Activated T-cell treated with anti-CD3 and anti-CD28 coated beads, Interleukin-2, amount 50 U/mL, for 72 hours (primary cell): ENCODE measurements at regions not wholly inside any gene's neighbourhood (a gene's known extent, or its start where the extent isn't known, plus 50 kb on each side); places are given as distances from the start of the nearest gene placed in this dataset.

Experiments used
- ATAC-seq, 2 donors: fragments of 150-1000 bp; cut with Tn5 transposase; replicated peaks in 1 of 2; 2 replicates each; pipeline ENCODE4 v1.10.0; 2021; ENCODE audit warnings: moderate library complexity in 2 of 2, mild to moderate bottlenecking in 1 of 2
- DNase-seq, 2 donors: peaks; one replicate each; pipeline ENCODE4 v3.0.0; 2021 to 2022; ENCODE audit warnings: mixed read lengths in 1 of 2
- H3K27ac Mint-ChIP-seq: one replicate; pipeline ENCODE4 v1.8.0; 2022; ENCODE audit warnings: mild to moderate bottlenecking, moderate library complexity, mixed read lengths
- H3K27me3 Mint-ChIP-seq: one replicate; pipeline ENCODE4 v1.8.0; 2022; ENCODE audit warnings: low read depth, mixed read lengths
- H3K36me3 Mint-ChIP-seq, 2 donors: one replicate each; pipeline ENCODE4 v1.8.0; 2022; ENCODE audit warnings: mixed read lengths in 2 of 2, mild to moderate bottlenecking in 1 of 2; ENCODE audit not compliant: insufficient read depth in 2 of 2
- H3K4me1 Mint-ChIP-seq: one replicate; pipeline ENCODE4 v1.8.0; 2022; ENCODE audit warnings: low read depth, mixed read lengths
- H3K4me3 Mint-ChIP-seq, 2 donors: one replicate each; pipeline ENCODE4 v1.8.0; 2022; ENCODE audit warnings: mild to moderate bottlenecking in 2 of 2, mixed read lengths in 2 of 2, moderate library complexity in 2 of 2
- H3K9me3 Mint-ChIP-seq, 2 donors: one replicate each; pipeline ENCODE4 v1.8.0; 2022; ENCODE audit warnings: mixed read lengths in 2 of 2

DNA sequence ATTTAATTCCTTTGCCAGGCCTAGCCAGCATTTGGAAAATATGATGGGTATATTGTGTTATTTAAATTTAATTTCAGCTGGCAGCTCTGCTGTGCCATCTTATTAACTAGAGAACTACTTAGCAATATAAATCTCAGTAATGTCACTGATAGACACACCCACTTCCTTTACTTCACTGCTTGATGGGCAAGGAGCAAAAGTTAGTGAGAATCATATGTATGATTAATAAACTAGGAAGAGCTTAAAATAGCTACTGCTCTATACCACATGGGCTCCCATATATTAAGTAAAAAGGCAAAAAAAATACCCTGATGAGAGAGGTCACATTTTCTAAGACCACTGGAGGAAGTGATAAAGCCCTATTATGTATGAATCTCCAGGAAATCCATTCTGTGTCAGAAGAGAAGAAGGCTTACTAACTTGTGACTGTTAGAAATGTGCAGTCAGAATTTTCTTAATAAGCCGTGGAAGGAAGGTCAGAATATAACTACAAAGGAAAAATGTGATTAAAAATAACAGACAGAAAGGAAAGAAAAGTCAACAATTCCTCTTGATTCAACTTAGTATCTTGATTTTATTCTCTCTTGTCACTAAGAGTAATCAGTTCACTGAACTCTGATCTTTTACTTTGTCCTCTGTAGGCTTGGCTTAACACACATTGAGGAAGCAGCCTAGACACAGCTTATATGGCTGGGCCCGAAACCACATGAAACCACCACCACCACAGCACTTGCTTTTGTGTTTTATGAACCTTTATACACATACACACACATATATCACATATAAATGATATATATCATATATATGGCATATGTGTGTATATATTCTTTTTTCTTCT is 1233.9 kb upstream of the ALCAM start:
- ATAC-seq: no peak
- no peaks in the 10 kb centered on the region for H3K36me3 Mint-ChIP-seq
- no peaks in the 10 kb centered on the region for H3K4me1 Mint-ChIP-seq

DNA sequence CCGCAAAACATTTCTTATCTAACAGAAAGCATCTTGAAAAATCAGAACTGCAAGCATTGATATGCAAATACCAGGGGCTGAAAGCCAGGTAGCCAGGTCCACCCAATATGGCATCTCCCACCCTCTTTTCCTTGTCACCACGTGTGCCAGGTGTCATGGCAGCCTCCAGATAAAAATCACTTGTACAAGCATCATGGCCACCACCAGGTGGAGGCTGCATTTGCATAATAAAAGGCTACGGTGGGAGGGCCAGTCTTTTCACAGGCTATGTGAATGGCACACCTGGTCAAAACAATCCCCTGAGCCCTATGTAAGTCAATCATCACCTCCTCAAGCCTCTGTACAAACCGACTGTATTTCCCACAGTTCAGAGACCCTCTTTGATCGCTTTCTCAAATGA is 1233.1 kb upstream of the ALCAM start:
- Mint-ChIP-seq H3K9me3 (peaks cover 2 to 6% of the 10 kb centered on the region in 2 donors), H3K36me3 (no peaks in the 10 kb centered on the region), H3K27me3 (no peaks in the 10 kb centered on the region), H3K4me3 (no peak overlapping the region), H3K27ac (no peak overlapping the region), H3K4me1 (no peaks in the 10 kb centered on the region)
- DNase-seq (no peak), ATAC-seq (no peak)

More for the DNA sequence above, 1233.9 kb upstream of the ALCAM start:
- Mint-ChIP-seq H3K9me3 (peaks cover 2 to 6% of the 10 kb centered on the region in 2 donors), H3K4me3 (no peak overlapping the region), H3K27ac (no peak overlapping the region), H3K27me3 (no peaks in the 10 kb centered on the region)
- no peak for DNase-seq

DNA sequence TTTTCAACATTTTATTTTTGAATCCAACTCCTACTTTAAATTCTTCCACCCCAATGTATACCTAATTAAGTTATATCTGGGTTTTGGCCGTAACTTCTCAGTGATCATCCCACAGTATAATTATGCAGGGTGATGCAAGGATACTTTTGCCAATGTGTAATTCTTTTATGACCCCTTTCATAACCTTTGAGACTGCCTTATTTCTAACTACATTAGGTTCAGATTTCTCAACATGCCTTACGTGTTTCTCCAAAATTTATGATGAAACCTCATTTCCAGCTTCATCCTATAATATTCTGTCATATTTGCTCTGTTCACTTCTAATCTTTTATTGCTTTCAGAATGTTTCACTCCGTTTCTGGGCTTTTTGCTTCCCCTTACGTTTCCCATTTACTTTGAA is 1229.6 kb upstream of the ALCAM start:
- no peaks in the 10 kb centered on the region for H3K4me1 Mint-ChIP-seq
- no peak overlapping the region for H3K27ac Mint-ChIP-seq
- H3K36me3 Mint-ChIP-seq: no peaks in the 10 kb centered on the region
- ATAC-seq: no peak
- DNase-seq: no peak
- no peaks in the 10 kb centered on the region for H3K27me3 Mint-ChIP-seq
- H3K9me3 Mint-ChIP-seq: peaks cover 0 to 2% of the 10 kb centered on the region in 2 donors
- H3K4me3 Mint-ChIP-seq: no peak overlapping the region

DNA sequence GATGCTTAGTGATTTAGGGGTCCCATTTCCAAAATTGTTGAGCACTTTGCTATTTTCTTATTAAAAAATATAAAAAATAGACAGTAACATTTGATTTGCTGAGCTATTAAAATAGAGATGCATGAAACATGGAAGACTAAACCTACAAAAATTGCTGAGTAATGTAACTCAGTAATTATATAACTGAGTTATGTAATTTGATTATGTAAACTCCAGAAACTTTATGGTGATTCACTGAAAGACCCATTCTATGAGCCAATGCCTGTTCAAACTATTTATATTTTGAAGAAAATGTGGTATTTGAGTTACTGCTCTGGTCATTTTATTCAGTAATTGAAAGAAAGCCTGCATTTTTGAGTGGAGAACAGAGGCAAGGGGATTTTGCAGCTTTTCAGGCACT is 1221.5 kb upstream of the ALCAM start:
- Mint-ChIP-seq H3K27ac (no peak overlapping the region), H3K36me3 (no peaks in the 10 kb centered on the region), H3K9me3 (no peaks in the 10 kb centered on the region), H3K27me3 (no peaks in the 10 kb centered on the region), H3K4me1 (no peaks in the 10 kb centered on the region), H3K4me3 (no peak overlapping the region)
- ATAC-seq (no peak), DNase-seq (no peak)

DNA sequence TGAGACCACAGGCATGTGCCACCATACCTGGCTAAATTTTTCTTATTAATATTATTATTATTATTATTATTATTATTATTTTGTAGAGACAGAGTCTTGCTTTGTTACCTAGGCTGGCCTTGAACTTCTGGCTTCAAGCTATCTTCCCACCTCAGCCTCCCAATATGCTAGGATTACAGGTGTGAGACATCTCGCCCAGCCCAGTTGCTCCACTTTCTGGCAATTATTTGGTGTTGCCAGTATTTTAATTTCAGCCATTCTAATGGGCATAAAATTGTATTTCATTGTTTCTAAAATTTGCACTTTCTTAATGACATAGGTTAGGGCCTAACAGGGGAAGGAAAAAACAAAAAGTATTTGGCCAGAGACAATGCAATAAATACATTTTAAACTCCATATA is 1217.6 kb upstream of the ALCAM start:
- Mint-ChIP-seq H3K27me3 (no peaks in the 10 kb centered on the region), H3K9me3 (no peaks in the 10 kb centered on the region), H3K4me1 (no peaks in the 10 kb centered on the region), H3K27ac (no peak overlapping the region), H3K4me3 (no peak overlapping the region), H3K36me3 (no peaks in the 10 kb centered on the region)
- DNase-seq (no peak), ATAC-seq (no peak)

DNA sequence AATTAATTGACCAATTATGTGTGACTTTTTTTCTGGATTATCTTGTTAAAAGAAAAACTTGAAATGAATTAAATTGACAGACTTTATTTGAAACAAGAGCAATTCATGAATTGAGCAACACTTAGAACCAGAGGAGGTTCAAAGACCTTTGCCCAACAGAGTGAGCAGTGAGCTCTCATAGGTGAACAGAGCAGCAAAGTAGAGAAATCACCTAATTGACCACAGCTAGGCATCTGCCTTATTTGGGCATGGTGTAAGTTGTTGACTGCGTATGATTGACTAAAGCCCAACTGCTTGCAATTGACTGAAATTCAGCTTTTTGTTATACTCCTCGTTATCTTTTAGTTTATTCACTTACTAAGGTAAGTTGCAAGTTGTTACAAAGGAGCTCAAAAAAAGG is 1216.0 kb upstream of the ALCAM start:
- ATAC-seq (no peak), DNase-seq (no peak)
- H3K4me3 Mint-ChIP-seq: no peak overlapping the region
- no peaks in the 10 kb centered on the region for H3K4me1 Mint-ChIP-seq
- H3K36me3 Mint-ChIP-seq: no peaks in the 10 kb centered on the region
- H3K27ac Mint-ChIP-seq: no peak overlapping the region
- H3K9me3 Mint-ChIP-seq: no peaks in the 10 kb centered on the region
- H3K27me3 Mint-ChIP-seq: no peaks in the 10 kb centered on the region

DNA sequence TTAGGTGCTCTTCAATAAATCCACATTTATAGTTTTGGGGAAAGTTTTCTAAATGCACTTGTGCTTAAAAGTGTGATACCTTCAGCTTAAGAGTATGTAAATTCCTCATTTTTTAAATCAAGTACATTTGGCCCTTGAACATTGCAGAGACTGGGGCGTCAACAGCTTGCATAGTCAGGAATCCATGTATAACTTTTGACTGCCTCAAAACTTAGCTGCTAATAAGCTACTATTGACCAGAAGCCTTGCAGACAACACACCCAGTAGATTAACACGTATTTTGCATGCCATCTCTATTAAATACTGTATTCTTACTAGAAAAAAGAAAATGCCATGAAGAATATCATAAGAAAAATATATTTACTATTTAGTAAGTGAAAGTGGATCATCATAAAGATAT is 1211.8 kb upstream of the ALCAM start:
- ATAC-seq (no peak), DNase-seq (no peak)
- Mint-ChIP-seq H3K27ac (no peak overlapping the region), H3K4me1 (no peaks in the 10 kb centered on the region), H3K4me3 (no peak overlapping the region), H3K36me3 (no peaks in the 10 kb centered on the region), H3K27me3 (no peaks in the 10 kb centered on the region), H3K9me3 (peaks cover 0 to 5% of the 10 kb centered on the region in 2 donors)

DNA sequence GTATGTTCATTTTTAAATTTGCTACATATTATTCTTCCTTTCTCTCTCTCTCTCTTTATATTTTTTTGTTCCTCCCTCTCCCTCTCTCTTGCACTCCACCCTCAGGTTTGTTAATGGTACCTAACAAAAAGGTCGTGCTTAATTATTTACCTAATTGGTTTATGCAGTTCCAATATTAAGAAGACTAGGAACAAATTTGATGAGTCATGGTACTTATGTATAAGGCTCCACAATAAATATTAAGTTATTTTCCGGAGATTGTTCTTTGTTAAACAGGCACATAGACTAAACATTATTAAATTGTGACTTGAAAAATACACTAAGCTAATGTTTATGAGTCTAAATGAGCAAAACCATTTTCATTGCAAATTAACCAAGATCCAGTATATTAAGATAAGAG is 1200.8 kb upstream of the ALCAM start:
- Mint-ChIP-seq H3K4me3 (no peak overlapping the region), H3K9me3 (peaks cover 7 to 10% of the 10 kb centered on the region in 2 donors), H3K27ac (no peak overlapping the region)

DNA sequence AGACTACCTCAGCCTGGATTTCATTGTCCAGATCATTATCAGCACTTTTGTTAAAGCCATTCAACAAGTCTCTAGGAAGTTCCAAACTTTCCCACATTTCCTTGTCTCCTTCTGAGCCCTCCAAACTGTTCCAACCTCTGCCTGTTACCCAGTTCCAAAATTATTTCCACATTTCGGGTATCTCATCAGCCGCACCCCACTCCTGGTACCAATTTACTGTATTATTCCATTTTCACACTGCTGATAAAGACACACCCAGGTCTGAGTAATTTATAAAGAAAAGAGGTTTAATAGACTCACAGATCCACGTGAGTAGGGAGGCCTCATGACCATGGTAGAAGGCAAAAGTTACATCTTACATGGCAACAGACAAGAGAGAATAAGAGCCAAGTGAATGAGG is 1198.3 kb upstream of the ALCAM start:
- no peak for ATAC-seq
- H3K9me3 Mint-ChIP-seq: peaks cover 7 to 10% of the 10 kb centered on the region in 2 donors
- H3K36me3 Mint-ChIP-seq: peaks cover 0 to 2% of the 10 kb centered on the region in 2 donors
- no peak overlapping the region for H3K27ac Mint-ChIP-seq
- H3K27me3 Mint-ChIP-seq: no peaks in the 10 kb centered on the region
- DNase-seq: no peak
- no peak overlapping the region for H3K4me3 Mint-ChIP-seq
- H3K4me1 Mint-ChIP-seq: no peaks in the 10 kb centered on the region

More for the DNA sequence above, 1200.8 kb upstream of the ALCAM start:
- DNase-seq (no peak), ATAC-seq (no peak)
- H3K27me3 Mint-ChIP-seq: no peaks in the 10 kb centered on the region
- peaks cover 0 to 2% of the 10 kb centered on the region in 2 donors for H3K36me3 Mint-ChIP-seq
- H3K4me1 Mint-ChIP-seq: no peaks in the 10 kb centered on the region

DNA sequence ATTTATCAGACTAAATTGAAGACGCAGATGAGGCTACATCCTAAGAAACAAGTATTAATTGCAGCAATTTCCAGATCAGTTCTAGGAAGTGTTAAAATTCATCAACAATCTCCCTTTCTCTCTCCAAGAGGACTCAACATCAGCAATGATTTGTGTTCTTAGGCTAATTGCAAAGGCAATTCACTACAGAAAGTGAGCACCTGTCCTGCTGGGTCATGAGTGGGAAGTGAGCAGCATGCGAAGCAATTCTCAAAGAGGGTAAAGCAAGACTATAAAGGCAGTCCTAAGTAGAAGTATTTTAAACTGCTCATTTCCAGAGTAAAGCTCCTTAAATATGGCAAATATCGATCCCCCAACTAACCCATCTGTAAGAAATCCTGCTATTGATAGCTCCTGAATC is 1191.0 kb upstream of the ALCAM start:
- Mint-ChIP-seq H3K27me3 (no peaks in the 10 kb centered on the region), H3K27ac (no peak overlapping the region), H3K4me3 (no peak overlapping the region), H3K9me3 (no peaks in the 10 kb centered on the region), H3K36me3 (no peaks in the 10 kb centered on the region), H3K4me1 (no peaks in the 10 kb centered on the region)
- no peak for ATAC-seq
- DNase-seq: no peak

DNA sequence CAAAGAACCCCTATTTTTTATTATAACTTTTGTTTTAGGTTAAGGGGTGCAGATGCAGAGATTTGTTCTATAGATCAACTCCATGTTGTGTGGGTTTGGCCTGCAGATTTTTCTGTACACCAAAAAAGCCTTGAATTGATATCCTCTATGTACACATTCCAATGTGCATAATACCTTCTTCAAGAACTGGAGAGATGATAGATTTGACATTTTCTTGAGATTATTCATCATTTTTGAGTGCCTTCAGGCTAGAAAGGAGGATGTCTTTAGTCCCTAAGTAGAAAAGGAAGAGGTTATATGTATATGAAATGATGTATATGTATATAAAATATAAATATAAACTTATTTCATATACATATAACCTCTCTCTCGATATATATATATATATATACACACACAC is 1190.0 kb upstream of the ALCAM start:
- Mint-ChIP-seq H3K4me1 (no peaks in the 10 kb centered on the region), H3K36me3 (no peaks in the 10 kb centered on the region), H3K27me3 (no peaks in the 10 kb centered on the region), H3K4me3 (no peak overlapping the region), H3K9me3 (no peaks in the 10 kb centered on the region), H3K27ac (no peak overlapping the region)
- ATAC-seq (no peak), DNase-seq (no peak)

DNA sequence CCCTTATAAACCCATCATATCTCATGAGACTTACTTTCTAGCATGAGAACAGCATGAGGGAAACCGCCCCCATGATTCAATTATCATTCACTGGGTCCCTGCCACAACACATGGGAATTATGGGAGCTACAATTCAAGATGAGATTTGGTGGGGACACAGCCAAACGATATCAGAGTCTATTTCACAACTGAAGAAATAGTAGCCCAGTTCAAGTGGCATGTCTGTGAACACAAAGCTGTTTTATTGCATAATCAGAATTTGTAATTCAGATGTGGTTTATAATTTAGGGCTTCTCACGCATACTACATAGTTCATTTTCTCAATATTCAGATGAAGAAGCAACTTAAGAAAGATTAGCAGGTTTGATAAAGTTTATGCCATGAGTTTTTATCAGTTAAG is 1188.0 kb upstream of the ALCAM start:
- Mint-ChIP-seq H3K27me3 (no peaks in the 10 kb centered on the region), H3K9me3 (no peaks in the 10 kb centered on the region), H3K4me1 (no peaks in the 10 kb centered on the region), H3K36me3 (no peaks in the 10 kb centered on the region), H3K27ac (no peak overlapping the region), H3K4me3 (no peak overlapping the region)
- DNase-seq: no peak
- no peak for ATAC-seq

DNA sequence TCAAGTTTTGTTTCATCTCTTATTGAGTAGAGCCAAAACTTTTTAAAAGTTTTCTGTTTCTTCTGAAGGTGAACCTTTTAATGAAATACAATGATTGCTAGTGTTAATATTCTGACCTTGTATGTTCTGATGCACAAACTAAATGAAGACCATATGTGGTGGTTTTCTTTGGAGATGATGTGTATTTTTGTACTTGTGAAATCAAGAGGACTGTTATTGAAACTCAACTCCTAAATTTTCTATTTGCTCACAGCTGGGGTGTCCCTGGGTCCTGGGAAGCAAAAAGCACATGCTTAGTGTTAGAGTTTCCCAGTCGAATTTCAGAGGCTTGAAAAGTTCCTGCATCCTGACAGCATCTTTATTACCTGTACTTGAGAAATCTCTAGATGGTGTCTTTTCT is 1185.8 kb upstream of the ALCAM start:
- DNase-seq (no peak), ATAC-seq (no peak)
- H3K9me3 Mint-ChIP-seq: no peaks in the 10 kb centered on the region
- no peaks in the 10 kb centered on the region for H3K27me3 Mint-ChIP-seq
- H3K36me3 Mint-ChIP-seq: no peaks in the 10 kb centered on the region
- no peaks in the 10 kb centered on the region for H3K4me1 Mint-ChIP-seq
- H3K4me3 Mint-ChIP-seq: no peak overlapping the region
- H3K27ac Mint-ChIP-seq: no peak overlapping the region

DNA sequence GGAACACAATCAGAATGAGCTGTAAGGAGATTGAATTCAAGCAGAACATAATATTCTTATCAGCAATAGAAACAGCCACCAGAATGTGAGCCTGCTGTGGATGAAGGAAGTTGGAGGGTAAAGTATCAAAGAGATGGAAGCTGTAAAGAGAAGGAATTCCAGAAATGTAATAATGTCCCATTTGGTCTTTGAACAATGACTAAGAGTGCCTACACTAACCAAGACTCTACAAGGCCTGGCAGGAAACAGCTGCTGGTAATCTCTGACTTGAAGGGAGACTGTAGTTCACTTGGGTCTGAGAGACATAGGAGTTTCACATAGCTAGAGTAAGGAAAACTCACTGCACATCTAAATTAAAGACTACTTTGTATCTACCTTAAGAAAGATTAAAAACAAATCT is 1176.0 kb upstream of the ALCAM start:
- Mint-ChIP-seq H3K4me3 (no peak overlapping the region), H3K4me1 (no peaks in the 10 kb centered on the region), H3K27me3 (no peaks in the 10 kb centered on the region), H3K27ac (no peak overlapping the region), H3K36me3 (no peaks in the 10 kb centered on the region), H3K9me3 (no peaks in the 10 kb centered on the region)
- DNase-seq (no peak), ATAC-seq (no peak)
